Thymus (tissue), 11 donors: ENCODE measurements at regions not wholly inside any gene's neighbourhood (a gene's known extent, or its start where the extent isn't known, plus 50 kb on each side); places are given as distances from the start of the nearest gene placed in this dataset.

Experiments used
- DNase-seq, 9 donors: peaks; one replicate each; pipeline ENCODE4 v3.0.0-alpha.2; 2013; ENCODE audit warnings: low spot score in 9 of 9, low read depth in 6 of 9, missing footprints in 1 of 9
- H3K27ac ChIP-seq, 2 donors: one replicate each; pipeline ENCODE4 v1.5.1; 2013; ENCODE audit warnings: control low read depth in 1 of 2, low read depth in 1 of 2, low read length in 1 of 2, mild to moderate bottlenecking in 1 of 2, moderate library complexity in 1 of 2
- H3K27me3 ChIP-seq, 2 donors: one replicate each; pipeline ENCODE4 v1.5.1; 2013; ENCODE audit warnings: low read length in 1 of 2; ENCODE audit not compliant: control insufficient read depth in 2 of 2, insufficient read depth in 1 of 2
- H3K36me3 ChIP-seq, 2 donors: one replicate each; pipeline ENCODE4 v1.5.1; 2013; ENCODE audit warnings: low read length in 1 of 2, mild to moderate bottlenecking in 1 of 2, moderate library complexity in 1 of 2; ENCODE audit not compliant: control insufficient read depth in 2 of 2, insufficient read depth in 2 of 2
- H3K4me1 ChIP-seq, 2 donors: one replicate each; pipeline ENCODE4 v1.5.1; 2013; ENCODE audit warnings: low read length in 2 of 2; ENCODE audit not compliant: control insufficient read depth in 2 of 2, insufficient read depth in 2 of 2
- H3K4me3 ChIP-seq, 2 donors: one replicate each; pipeline ENCODE4 v1.5.1; 2013; ENCODE audit warnings: low read length in 2 of 2, control low read depth in 1 of 2, mild to moderate bottlenecking in 1 of 2
- H3K9me3 ChIP-seq, 2 donors: one replicate each; pipeline ENCODE4 v1.5.1; 2013; ENCODE audit warnings: low read length in 1 of 2, mild to moderate bottlenecking in 1 of 2; ENCODE audit not compliant: control insufficient read depth in 2 of 2, insufficient read depth in 1 of 2
- WGBS: extraction: QIAGEN DNeasy Blood & Tissue Kit; methylation state at CpG from one replicate; pipeline ENCODE4 v1.1.7; 2013; 5-methylcytosine and 5-hydroxymethylcytosine counted together
- donor health status: healthy.

DNA sequence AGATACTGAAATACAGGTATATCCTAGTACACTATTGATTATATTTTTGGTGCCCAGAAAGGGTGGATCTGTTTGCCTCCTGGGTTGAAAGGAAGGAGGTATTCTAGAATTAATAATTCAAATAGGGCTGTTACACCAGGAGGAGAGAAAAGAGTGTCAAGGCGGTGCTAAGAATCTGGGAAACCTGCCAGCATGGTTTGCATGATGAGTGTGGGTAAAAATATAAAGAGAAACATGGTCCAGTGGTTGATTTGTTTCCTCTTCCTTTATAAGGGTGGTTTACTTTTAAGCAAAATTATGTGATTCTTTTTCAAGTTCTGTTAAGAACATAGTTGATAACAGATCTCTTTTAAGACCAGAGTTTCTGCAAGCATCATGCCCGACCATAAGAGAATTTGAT, 69.4 kb upstream of the NFIB start:
- H3K4me3 ChIP-seq = no peak overlapping the region
- DNase-seq = no peak
- H3K9me3 ChIP-seq = no peaks in the 10 kb centered on the region
- no peaks in the 10 kb centered on the region for H3K4me1 ChIP-seq
- 10% methylated on average over 2 of the region's 2 CpGs for WGBS
- no peaks in the 10 kb centered on the region for H3K27me3 ChIP-seq
- H3K27ac ChIP-seq = no peak overlapping the region
- H3K36me3 ChIP-seq = no peaks in the 10 kb centered on the region

DNA sequence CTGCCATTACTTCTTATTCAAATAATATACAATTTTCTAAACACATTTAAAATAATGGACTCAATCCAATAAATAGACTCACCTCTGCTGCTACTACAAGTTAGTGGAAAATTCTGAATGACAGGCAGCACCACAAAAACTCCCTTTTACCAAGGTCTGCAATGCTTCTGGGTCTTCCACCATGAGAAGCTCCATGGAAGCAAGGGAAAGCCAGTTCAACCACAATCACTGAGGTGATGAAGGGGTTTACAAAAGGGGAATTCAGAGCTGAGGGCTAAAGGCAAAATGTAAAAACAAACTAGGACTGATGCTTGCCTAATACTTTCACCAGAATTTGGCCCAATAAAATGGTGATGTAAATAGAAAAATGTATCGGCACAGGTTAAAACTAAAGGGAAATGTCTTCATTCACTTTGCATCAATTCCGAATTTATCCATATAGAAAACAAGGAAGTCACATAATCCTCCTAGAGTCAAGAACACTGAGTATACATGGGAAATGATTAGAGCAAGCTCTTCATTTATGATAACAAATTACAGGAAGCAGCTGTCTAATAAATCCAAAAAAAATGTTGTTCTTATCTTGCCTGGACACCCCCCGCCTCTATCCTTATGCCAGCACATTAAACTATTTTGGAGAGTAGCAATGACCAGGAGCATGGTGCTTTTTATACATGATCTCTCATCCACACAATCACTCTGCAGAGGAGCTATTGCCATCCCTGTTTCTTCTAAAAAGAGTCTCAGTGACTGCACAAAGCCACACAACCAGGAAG, 66.3 kb upstream of the NFIB start:
- no peaks in the 10 kb centered on the region for H3K27me3 ChIP-seq
- H3K36me3 ChIP-seq = no peaks in the 10 kb centered on the region
- H3K4me1 ChIP-seq = no peaks in the 10 kb centered on the region
- H3K9me3 ChIP-seq = no peaks in the 10 kb centered on the region
- WGBS = 80% methylated on average over 3 of the region's 3 CpGs
- no peak overlapping the region for H3K4me3 ChIP-seq
- no peak for DNase-seq
- no peak overlapping the region for H3K27ac ChIP-seq

DNA sequence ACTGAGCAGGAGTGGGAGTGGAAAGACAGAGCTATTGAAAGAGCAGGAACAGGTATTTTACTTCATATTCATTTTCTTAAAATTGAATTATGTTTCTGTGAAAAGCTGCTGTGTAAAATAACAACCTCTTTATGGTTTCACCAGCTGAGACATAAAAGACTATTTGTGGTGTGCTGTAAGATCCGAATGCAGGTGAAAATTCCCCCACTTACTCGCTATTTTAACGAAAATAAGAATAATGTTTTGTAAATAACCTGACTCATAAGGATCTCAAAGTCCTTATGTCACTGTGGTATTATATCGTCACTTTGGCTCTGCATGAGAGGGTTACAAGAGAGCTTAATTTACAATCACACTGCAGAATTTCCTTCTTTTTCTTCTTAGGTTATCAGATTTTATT, 65.3 kb upstream of the NFIB start:
- H3K27ac ChIP-seq = no peak overlapping the region
- H3K27me3 ChIP-seq = no peaks in the 10 kb centered on the region
- H3K4me1 ChIP-seq = no peaks in the 10 kb centered on the region
- 92% methylated on average over 4 of the region's 4 CpGs for WGBS
- DNase-seq = no peak
- H3K36me3 ChIP-seq = no peaks in the 10 kb centered on the region
- H3K9me3 ChIP-seq = no peaks in the 10 kb centered on the region
- no peak overlapping the region for H3K4me3 ChIP-seq

DNA sequence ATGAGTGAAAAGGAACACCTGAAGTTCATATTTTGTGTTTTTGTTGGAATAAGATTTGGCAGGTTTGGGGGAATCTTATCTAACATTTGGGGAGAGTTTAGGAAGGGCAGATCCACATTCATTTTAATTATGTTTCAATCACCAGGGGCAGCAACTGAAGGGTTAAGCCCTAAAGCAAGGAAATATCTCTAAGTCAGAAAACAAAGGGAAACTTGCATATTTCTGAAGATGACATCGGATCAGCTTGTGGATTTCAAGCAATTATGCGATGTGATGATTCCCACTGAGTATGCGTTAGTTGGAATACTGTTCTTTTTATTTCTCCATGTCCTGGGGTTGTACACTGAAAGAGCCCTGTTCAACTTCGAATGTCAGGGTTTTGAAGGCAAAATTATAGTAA, 59.8 kb upstream of the NFIB start:
- WGBS = 90% methylated on average over 4 of the region's 4 CpGs
- no peaks in the 10 kb centered on the region for H3K36me3 ChIP-seq
- no peak for DNase-seq
- H3K4me3 ChIP-seq = no peak overlapping the region
- H3K9me3 ChIP-seq = no peaks in the 10 kb centered on the region
- H3K27ac ChIP-seq = no peak overlapping the region
- no peaks in the 10 kb centered on the region for H3K4me1 ChIP-seq
- H3K27me3 ChIP-seq = no peaks in the 10 kb centered on the region

DNA sequence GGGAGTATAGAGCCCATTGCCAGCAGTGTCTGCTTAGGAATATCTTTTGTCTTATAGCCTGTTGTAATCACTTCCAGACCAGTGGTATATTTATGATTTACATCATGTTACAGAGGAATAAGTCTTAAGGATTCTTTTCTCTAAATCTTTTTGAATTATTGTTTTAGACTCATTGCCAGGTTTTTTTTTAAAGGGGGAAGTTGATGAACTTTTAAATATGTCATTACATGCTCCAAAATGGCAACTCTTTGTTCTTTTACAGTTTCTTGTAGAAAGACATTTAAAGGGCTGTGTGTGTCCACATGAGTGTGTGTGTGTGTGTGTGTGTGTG, 59.4 kb upstream of the NFIB start:
- Histone ChIP-seq H3K4me1 (no peaks in the 10 kb centered on the region), H3K27me3 (no peaks in the 10 kb centered on the region), H3K9me3 (no peaks in the 10 kb centered on the region), H3K4me3 (no peak overlapping the region), H3K36me3 (no peaks in the 10 kb centered on the region), H3K27ac (no peak overlapping the region)
- no peak for DNase-seq

DNA sequence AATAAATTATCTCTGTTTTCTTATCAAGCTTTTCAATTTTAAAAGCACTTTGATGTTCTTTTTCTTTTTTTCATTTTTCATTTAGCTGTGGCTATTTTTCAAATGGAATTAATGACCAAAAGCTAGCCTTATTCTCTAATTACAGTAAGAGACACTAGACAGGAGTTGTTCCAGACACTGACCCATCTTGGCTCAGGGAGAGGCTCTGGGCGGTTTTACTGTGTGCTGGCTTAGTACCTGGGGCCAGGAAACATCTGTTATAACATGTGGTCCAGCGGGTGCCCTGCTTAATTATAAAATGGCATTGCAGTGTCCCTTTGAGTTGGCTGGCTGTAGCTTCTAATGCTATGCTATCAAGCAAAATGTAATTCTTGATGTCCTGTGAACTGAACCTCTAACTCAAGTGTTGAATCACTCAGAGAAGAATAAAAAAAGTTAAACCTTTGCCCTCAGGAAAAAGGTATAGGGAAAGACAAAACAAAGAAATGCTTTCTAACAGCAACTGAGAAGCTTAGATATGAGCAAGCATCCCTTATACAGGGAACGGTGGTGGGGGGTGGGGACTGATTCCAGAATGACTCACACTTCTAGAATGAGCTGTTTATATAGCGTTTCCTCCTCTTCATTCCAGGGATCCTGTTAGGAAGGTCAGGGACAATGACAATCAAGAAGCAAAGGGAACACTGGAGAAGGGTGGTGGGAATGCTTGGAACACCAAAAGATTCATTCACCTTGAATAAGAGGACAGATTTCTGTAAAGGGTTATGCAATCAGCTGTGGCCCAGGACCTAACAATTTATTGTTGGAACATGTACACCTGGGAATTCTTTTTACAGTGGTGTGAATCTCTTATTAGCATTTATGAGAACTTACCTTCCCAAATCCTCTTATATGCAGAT, 58.7 kb upstream of the NFIB start:
- H3K27ac ChIP-seq = no peak overlapping the region
- H3K9me3 ChIP-seq = no peaks in the 10 kb centered on the region
- no peaks in the 10 kb centered on the region for H3K27me3 ChIP-seq
- H3K4me1 ChIP-seq = no peaks in the 10 kb centered on the region
- H3K4me3 ChIP-seq = no peak overlapping the region
- no peaks in the 10 kb centered on the region for H3K36me3 ChIP-seq
- WGBS = 59% methylated on average over 4 of the region's 4 CpGs
- DNase-seq = no peak

DNA sequence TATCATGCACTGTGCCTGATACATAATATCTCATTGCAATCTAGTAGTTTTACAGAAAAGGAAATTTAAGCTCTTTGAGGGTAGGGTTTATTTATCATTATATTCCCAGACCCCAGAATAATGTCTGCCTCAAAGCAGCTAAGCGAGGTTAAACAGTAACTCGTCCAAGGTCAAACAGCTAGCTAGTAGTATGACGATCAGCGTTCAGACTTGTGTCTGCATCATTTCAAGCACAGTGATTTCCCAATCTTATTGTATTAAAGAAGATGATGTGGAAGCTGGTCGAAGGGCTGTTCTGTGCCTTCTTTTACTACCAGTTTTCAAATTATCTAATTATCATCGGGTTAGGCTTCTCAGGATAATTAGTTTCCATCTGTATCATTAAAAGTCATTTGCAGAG, 55.1 kb upstream of the NFIB start:
- Histone ChIP-seq H3K4me3 (no peak overlapping the region), H3K27ac (no peak overlapping the region), H3K4me1 (no peaks in the 10 kb centered on the region), H3K9me3 (no peaks in the 10 kb centered on the region), H3K27me3 (no peaks in the 10 kb centered on the region), H3K36me3 (no peaks in the 10 kb centered on the region)
- no peak for DNase-seq
- 96% methylated on average over 6 of the region's 6 CpGs for WGBS

DNA sequence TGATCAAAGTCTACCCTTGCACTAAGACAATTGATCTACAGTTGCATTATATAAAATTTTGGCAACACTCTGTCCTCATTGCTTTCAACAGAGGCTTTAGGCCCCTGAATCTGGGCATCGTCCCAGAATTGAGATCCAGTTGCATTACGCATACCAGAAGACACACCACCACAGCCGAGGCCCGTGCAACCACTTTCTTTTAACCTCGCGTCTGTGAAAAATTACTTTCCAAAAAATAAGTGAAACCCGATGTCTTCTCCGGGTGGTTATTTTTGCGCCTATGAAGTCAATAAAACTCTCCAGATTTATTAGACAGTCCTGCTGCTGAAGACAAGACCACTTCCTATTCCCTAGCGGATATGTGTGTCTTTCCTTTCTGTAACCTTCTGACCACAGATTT, 52.1 kb upstream of the NFIB start:
- H3K27ac ChIP-seq = no peak overlapping the region
- H3K9me3 ChIP-seq = no peaks in the 10 kb centered on the region
- no peak overlapping the region for H3K4me3 ChIP-seq
- DNase-seq = no peak
- 21% methylated on average over 10 of the region's 10 CpGs for WGBS
- no peaks in the 10 kb centered on the region for H3K36me3 ChIP-seq
- no peaks in the 10 kb centered on the region for H3K4me1 ChIP-seq
- H3K27me3 ChIP-seq = no peaks in the 10 kb centered on the region

DNA sequence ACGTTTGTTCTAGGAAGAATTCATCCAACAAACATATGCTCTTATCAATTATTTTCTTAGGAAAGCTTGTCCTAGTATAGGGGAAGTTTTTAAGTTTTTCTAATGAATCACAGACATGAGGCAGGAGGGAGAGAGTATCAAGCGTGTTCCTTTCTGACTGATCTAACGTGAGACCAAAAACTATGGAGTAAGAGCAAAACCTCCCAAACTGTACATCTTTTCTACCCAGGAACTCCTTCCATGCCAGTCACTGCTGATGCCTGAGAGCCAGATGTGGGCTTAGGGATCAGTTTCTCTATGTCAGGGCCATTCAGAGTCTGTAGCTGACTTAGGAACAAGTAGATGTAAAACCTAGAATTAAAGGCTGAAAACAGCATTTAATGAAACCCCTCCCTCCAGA, 51.7 kb upstream of the NFIB start:
- WGBS = 91% methylated on average over 3 of the region's 3 CpGs
- Histone ChIP-seq H3K27ac (no peak overlapping the region), H3K4me3 (no peak overlapping the region), H3K36me3 (no peaks in the 10 kb centered on the region), H3K4me1 (no peaks in the 10 kb centered on the region), H3K27me3 (no peaks in the 10 kb centered on the region), H3K9me3 (no peaks in the 10 kb centered on the region)
- no peak for DNase-seq
